GM19438 (cell line): ENCODE measurements at regions not wholly inside any gene's neighbourhood (a gene's known extent, or its start where the extent isn't known, plus 50 kb on each side); places are given as distances from the start of the nearest gene placed in this dataset.

ENCODE experiments used
- ATAC-seq: cut with Tn5 transposase; IDR thresholded peaks from one replicate; pipeline ENCODE4 v1.9.1; 2021; ENCODE audit warnings: low read depth; ENCODE audit not compliant: unreplicated experiment

DNA sequence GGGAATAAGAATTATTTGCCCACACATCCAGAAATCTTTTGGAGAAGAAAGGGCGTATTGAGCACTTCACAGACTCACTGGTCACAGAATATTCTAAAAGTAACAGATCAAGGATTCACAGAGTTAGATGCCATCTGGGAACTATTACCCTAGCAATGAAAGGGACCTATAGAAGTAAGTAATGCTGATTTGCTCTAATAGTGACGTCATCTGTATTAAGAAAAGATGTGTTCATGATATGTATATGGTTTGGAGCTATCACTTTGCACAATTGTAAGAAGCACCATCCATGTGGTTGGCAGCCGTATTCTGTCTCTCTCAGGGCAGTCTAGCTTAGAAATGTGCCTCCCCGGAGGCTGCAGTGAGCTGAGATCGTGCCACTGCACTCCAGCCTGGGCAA is 52.8 kb upstream of the SV2C start:
- no peak for ATAC-seq

DNA sequence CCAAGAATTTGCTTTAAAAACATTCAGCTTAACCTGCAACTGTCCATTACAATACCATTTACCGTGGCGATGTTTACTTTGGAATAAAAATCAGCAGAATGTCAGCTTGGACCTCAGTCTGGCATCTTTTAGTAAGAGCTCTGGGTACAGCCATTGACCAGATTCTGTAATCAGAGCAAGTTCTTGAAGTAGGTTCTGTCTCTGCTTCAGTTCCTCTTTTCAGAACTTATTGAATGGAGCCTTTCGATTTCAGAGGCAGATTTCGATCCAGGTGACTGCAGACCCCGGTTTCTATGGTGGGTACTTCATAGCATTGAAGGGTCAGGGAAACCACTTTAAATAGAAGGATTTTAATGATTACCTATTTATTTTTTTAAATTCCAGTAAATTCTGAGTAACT is 53.4 kb upstream of the SV2C start:
- no peak for ATAC-seq

DNA sequence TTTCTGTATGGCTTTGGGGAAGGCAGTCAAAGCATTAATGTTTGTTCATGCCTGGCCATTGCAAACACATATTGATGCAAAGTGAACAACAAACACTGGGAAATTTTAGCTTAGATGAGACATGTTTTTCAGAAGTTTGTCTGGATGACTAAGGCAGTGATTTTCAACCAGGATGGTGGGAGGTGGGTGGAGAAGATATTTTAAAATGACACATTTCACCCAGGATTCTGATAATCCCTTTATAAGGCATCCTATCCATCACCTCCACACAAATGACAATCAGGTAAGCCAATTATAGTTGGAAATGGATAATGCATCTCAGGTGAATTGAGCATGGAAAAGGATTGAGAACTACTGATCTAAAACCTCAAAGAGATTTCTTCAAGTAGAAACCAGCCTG is 57.4 kb upstream of the SV2C start:
- no peak for ATAC-seq

DNA sequence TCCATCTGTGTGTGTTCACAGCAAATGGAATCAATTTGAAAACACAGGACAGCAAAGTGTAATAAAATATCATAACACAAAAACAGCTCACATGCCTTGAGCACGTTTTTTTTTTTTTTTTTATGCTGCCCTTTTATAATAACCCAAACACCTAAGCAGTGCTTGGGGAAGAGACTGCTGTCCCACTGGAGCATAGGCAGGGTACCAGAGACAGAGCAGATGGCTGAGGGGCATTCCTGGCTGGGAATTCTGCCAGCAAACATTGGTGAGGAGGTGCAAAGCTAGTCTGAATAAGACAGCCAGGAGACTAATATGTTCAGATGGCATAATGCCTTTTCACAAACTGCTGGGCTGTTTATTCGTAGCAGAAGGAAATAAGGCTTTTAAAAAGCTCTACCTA is 58.1 kb upstream of the SV2C start:
- ATAC-seq: no peak

DNA sequence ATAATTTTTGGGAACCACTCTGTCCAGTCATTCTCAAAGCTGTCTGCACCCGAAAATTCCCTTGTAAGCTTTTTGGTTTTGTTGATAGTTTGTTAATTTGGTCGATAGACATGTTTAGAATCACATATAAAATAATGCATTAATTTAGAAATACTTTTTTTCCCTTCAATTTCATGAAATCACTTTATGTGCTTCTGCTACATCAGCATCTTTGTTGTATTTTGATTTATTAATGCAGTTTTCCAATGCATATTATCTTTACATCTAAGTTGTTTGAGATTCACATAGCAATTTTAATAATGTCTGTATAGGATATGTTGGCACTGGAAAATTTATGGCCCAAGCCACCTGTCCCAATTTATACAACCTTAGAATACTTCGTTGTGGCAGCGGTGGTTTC is 60.6 kb upstream of the SV2C start:
- ATAC-seq: no peak

DNA sequence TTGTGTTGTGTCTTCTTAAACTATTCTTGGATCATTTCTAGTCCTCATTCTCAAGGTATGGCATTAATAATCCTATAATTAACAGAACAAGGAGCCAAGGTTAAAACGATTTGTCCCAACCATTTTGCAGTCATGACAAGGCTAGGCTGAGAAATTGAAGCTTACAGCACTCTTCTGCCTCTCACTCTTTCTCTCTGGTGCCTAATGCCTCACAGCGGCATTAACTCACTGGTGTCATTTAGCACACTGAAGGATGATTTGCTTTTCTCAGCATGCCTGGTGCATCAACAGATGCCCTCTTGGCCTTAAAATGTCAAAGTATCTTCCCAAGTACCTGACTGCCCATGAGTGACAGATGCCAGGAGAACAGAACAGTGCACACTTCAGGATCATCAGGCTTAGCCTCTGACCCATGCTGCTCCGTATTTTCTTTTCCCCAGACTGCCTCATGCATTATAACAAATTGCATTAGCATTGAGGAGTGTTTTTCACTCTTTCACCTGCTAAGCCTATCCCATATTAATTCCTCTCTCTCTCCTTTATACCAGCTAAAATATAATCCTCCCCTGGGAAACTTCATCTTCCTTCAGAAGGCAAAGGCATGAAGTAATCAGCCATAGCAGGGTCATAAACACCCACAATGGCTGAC is 61.1 kb upstream of the SV2C start:
- ATAC-seq: no peak

DNA sequence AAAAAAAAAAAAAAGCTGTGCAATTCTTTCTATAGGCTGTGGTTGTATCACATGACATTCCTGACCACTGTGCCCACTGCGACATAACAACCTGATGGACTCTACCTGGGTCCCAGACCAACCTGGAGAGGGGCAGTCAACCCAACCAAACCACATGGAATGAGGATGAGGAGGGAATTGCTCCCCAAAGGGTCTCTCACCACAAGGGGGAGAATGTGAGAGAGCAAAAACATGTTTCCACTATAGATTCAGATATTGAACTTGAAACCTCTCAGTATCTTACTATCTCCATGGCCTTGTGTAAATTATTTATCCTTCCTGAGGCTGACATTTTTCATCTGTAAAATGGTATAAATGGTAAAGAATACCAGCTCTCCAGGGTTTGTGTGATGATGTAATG is 66.9 kb upstream of the SV2C start:
- ATAC-seq: no peak

DNA sequence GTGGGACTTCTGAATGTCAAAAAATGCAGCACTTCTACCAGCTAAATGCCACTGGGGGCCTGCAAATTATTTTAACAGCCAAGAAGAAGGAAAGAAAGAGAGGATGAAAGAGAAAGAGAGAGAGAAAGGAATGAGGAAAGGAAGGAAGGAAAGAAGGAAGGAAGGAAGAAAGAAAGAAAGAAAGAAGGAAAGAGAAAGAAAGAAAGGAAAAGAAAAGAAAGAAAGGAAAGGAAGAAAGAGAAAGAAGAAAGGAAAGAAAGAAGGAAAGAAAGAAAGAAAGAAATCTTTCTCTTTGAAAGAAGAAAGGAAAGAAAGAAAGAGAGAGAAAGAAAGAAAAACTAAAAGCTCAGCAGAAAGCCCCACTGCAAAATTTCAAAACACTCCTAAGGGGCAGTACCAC is 69.2 kb upstream of the SV2C start:
- ATAC-seq: no peak

DNA sequence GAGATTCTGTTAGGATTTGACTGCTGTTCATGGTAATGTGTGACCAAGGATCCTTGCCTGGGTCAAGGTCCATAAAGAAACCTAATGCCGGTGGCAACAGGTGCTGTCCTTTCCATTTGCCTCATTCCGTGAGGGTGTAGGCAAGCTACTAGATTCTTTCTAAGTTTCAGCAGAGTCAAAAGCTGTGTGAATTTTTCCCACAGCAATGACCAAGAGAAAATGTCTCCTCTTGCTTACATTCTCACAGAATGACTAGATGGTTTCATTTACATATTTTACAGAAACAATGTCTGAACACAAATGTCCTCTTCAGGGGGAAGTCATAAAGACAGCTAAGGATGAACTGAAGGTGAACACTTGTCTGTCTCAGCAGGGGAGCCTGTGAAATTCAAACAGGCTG is 75.3 kb upstream of the SV2C start:
- no peak for ATAC-seq

DNA sequence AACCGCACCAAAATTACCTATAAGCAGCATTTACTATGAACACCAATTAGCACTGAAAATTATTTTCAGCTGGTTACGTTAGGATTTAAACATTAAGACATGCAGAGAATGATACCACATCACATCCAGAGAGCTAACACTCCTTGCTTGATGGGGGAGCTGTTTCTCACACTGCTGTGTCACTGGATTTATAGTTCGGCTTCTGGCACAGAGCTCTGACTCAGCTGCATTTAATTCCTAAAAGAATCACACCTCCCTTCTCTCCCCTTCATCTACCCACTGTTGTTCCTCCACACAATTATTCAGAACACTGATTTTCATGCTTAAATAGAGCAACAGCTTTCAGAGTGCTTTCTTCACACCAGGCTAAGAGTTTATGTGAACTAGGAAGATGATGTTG is 82.6 kb upstream of the SV2C start:
- ATAC-seq: no peak

DNA sequence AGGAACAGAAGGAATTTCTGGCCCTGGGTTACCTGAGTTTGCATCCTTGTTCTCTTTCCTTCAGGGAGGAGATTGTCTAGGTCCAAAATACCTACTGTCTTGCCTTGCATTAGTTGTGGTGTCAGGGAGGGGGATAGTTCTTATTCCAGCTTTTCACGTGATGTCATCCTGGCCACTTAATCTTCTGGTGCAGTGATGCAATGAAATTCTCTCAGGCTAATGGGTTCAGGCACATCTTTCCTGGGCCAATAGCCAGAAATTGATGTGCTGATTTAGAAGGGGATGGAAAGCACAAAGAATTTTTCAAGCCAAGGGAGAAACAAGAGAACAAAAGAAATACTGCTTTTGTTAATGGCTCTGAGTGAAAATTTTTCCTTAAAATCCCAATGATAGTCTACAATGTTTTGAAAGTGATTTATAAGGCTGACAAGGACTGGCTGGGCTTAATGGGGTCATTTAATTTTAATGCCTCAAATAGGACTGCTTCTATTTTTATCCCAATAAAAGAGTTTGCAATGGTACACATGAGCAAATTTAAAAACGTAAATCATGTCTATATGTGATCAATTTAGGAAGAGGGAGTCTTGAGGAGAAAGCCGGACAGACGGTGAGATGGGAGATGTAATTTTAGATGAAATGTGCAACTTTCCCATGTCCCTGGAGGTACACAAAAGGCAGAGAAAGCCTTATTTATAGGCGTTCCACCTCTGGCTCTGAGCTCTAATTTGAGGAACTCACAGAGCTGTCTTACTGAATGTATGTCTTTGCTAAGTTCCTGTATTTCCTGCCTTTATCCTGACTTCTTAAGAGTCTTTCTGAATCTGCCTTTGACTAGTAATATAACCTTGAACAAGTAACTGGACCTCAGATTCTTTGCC is 89.3 kb upstream of the SV2C start:
- no peak for ATAC-seq

DNA sequence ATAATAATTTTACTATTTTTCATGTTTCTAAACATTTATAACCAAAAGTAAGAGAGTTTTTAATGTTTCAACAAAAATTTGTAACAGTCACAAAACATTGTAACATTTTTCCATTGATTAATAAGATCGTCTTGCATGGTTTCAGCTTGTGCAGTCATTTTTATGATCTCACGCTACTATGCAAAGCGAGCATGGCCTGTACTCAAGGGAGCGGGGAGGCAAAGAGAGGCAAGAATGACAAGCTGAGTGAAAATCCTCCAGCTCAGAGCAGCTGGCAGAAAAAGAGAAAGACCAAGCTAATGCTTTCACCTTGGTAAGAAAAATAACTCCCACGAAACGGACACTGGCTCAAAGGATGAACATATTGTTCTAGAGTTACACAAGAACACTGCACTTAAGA is 90.0 kb upstream of the SV2C start:
- ATAC-seq: no peak

DNA sequence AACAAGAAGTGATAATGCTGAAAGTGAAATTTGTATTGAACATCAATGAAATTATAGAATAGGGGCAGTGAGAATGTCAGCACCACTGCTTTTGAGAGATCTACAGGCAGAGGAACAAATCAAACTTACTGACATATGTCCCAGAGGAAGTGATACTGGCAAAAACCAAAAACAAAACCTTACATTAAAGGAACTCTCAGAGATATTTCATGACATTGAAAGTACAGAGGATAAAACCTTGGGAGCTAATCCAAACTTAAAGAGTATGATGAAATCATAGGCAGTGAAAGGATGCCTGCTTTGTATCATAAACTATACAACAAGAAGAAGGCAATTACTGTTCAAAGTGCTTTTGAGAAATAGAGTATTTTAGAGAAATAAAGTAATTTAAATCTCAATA is 90.4 kb upstream of the SV2C start:
- ATAC-seq: no peak

DNA sequence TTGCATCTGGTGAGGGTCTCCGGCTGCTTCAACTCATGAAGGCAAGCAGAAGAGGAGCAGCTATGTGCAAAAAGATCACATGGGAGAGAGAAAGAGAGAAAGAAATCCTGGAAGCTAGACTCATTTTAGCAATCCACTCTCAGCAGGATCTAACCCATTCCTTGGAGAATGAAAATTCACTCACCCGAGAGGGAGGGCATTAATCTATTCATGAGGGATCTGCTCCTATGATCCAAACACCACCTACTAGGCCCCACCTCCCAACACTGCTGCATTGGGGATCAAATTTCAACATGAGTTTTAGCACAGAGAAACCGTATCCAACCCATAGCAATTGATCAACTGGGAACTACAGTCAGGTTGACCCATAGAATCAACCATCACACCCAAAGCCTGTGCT is 98.1 kb upstream of the SV2C start:
- ATAC-seq: no peak

DNA sequence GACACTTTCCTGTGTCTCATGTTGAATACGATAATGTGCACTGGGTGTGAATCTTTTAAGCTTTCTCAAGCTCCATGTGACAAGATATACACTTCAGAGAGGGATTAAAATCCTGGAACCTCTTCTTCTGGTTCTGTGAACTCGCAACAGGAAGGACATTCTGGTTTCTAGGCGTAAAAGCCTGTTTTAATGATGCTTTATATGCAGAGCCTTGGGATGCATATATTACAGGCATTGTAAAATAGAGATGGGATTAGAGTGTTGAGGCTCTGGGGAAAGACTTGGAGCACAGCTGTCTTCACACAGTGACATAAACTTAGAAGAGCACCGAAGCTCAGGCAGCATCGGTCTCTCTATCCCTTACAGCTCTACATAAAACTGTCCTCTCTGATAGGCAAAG is 107.7 kb upstream of the SV2C start:
- ATAC-seq: no peak

DNA sequence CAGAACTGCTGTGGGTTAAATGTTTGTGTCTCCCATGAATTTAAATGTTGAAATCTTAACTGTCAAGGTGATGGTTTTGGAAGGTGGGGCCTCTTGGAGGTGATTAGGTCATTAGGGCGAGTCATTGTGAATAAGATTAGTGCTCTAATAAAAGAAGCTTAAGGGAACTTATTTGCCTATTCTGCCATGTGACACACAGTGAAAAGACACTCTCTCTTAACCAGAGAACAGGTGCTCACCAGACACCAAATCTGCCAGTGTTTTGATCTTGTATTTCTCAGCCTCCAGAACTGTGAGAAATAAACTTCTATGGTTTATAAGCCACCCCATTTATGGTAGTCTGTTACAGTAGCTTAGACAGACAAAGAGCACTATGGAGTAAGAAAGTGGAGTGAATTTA is 117.9 kb upstream of the SV2C start:
- no peak for ATAC-seq

DNA sequence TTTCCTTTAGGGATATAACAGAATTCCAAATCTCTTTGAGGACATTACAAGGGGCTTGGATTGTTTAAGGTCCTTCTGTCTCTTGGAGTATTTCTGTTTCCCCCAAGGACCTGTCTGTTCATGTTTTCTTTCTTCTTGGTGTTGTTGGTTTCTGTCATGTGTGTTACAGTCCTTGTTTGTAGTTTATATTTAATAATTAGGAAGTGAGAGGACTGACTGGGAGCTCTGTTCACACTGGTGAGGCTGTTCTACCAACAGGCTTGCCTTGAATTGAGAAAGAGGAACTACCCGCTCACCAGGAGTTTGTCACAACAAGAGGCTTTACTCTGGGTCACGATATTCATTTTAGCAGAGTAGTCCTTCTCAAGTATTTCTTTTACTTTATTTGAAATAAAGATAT is 119.2 kb upstream of the SV2C start:
- no peak for ATAC-seq

DNA sequence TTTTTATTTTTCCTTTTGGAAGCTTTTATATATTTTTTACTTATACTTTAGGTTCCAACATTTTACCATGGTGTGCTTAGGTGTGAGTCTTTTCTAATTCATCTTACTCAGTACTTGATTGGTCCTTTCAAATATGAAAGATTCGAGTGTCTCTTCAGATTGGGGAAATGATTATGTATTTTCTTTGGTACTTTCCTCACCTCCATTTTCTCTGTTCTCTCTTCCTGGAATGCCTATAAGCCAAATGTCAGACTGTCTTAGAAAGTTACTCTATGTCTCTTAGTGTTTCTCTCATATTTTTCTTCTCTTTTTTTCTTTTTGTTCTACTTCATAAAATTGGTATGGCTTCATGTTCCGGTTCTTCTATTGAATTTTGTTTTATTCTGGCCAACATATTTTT is 119.6 kb upstream of the SV2C start:
- no peak for ATAC-seq

DNA sequence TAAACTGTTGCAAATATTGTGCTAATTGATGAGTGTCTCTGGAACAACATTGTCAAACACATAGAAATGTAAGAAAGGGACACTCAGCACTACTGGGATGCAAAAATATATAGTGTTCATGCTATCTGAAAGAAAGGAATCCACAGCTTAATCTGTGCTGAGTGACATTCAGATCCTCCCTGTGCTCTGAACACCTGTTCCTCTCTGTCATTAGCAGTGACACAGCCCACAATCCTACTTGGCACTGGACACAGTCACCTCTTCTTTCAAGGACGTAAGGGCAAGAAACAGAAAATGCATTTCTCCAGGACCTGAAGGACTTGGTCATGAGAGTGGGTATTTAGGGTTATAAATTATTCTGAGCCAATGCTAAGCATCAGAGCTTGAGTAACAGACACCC is 121.4 kb upstream of the SV2C start:
- no peak for ATAC-seq

DNA sequence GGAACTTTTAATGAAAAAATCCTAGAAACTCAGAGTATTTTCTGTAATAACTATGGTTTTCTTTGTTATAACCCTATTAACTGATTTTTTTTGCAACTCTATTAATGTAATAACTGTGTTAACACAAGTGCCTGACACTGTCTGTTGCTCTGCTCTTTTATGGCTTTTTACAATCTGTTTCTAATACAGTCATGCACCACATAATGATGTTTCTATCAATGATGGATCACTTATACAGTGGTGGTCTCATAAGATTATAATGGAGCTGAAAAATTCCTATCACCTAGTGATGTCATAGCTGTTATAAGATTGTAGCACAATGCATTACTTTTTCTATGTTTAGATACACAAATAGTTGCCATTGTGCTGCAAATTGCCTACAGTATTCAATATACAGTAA is 123.1 kb upstream of the SV2C start:
- ATAC-seq: no peak

DNA sequence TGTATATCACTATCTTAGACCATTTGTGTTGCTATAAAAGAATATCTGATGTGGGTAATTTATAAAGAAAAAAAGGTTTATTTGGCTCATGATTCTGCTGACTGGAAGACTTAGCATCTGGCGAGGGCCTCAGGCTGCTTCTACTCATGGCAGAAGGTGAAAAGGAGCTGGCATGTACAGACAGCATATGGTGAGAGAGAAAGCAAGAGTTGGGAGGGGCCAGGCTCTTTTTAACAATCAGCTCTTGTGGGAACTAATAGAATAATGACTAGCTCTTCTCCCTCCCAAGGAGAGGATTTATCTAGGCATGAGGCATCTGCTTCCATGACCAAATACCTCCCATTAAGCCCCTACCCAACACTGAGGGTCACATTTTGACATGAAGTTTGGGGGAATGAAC is 130.2 kb upstream of the SV2C start:
- ATAC-seq: no peak

DNA sequence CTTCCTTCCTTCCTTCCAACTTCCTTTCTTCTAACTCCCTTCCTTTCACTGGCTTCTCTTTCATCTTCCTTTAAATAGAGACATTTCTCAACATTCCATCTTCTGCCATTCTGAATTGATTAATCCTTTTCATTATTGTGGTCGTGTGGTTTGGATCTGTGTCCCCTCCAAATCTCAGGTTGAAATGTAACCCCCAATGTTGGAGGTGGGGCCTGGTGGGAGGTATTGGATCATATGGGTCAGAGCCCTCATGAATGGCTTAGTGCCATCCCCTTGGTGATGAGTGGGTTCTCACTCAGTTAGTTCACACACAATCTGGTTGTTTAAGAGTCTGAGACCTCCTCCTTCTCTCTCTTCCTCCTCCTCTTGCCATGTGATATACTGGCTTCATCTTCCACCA is 130.9 kb upstream of the SV2C start:
- no peak for ATAC-seq
